ENCODE measurements at regions not wholly inside any gene's neighbourhood (a gene's known extent, or its start where the extent isn't known, plus 50 kb on each side); places are given as distances from the start of the nearest gene placed in this dataset.

DNA sequence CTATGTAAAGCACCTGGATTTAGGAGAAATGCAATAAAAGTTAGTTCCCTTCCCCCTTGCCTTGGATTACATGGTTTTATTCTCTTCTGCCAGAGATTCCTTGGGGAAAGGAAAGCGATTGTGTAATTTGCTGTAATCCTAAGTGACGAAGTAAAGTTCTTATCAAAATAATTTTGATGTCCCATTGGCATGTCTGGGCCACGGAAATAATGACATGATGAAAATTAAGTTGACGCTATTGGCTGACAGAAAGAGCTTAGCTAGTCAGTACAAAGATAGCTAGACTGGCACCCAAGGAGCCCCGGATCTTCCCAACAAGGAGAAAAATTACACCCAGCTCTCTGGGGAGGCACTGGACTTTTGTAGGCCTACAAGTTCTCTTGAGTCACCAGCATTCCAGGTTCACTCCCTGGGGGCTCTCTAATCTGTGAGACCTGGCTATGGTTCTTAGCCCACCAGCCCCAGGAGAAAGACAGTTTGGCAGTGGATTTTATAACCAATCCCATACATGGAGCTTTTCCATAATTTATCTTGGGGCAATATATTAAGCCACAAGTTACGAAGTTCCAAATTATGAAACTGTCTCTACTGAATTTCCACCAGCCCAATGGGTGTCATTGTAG, 59.9 kb downstream of the FOXA2 start:
- H3K9ac ChIP-seq (ENCODE audit: extremely low read depth, insufficient read length, low read length): no peak overlapping the region
- H3K56ac ChIP-seq (ENCODE audit: insufficient read length, low read depth, low read length): no peak overlapping the region
- H2AK5ac ChIP-seq (ENCODE audit: insufficient read length, low read length): no peak overlapping the region
- H3K4me3 Mint-ChIP-seq: no peak overlapping the region
- no peak overlapping the region for H2BK120ac ChIP-seq (ENCODE audit: low read depth, low read length, poor library complexity, severe bottlenecking)
- H4K5ac ChIP-seq (ENCODE audit: insufficient read length, low read depth, low read length): no peak overlapping the region
- H3K79me1 ChIP-seq (ENCODE audit: insufficient read depth, low read depth, low read length, poor library complexity, severe bottlenecking): no peaks in the 10 kb centered on the region
- H2AFZ ChIP-seq (ENCODE audit: low read length): no peak overlapping the region
- no CpG with 5 or more reads among the region's 6 CpGs for WGBS (ENCODE audit: extremely low coverage, insufficient read length, low lambda C conversion rate)
- no peak overlapping the region for H3T11ph ChIP-seq (ENCODE audit: low read length)
- no peak overlapping the region for H4K8ac ChIP-seq (replicated peaks; ENCODE audit: insufficient read length, low read depth, low read length)
- H3K23me2 ChIP-seq (ENCODE audit: insufficient read length, low read depth, low read length, poor library complexity, severe bottlenecking): no peaks in the 10 kb centered on the region
- no peak overlapping the region for H2BK20ac ChIP-seq (ENCODE audit: low read depth, low read length, poor library complexity, severe bottlenecking)
- no peak overlapping the region for H3K14ac ChIP-seq (ENCODE audit: insufficient read depth, low read length)
- H3K79me2 ChIP-seq (ENCODE audit: insufficient read depth, low read length): no peaks in the 10 kb centered on the region
- no peaks in the 10 kb centered on the region for H3K9me3 ChIP-seq (ENCODE audit: control insufficient read depth, low read depth, low read length)
- H3K4me2 ChIP-seq (ENCODE audit: insufficient read depth, insufficient read length, low read length): no peak overlapping the region
- H3K27me3 Mint-ChIP-seq (ENCODE audit: low read depth): peaks cover 42% of the 10 kb centered on the region
- H3K4me1 ChIP-seq (ENCODE audit: insufficient read depth, low read length): peaks cover 5% of the 10 kb centered on the region; the same call in 1 of the 2 replicates
- no peak overlapping the region for H2BK15ac ChIP-seq (ENCODE audit: low read depth, low read length)
- H3K27me3 ChIP-seq (ENCODE audit: insufficient read depth, low read length): no peaks in the 10 kb centered on the region
- H3K4ac ChIP-seq (ENCODE audit: low read depth, low read length): no peak overlapping the region
- no peaks in the 10 kb centered on the region for H3K36me3 Mint-ChIP-seq (ENCODE audit: insufficient read depth in 1 of 3, low read depth in 3 of 3)
- H3K4me1 Mint-ChIP-seq: peaks cover 7% of the 10 kb centered on the region in 2 experiments
- no peak for DNase-seq
- H3K27ac ChIP-seq (ENCODE audit: insufficient read length, low read depth, low read length): no peak overlapping the region
- H3K27ac Mint-ChIP-seq: no peak overlapping the region
- no peak overlapping the region for H4K91ac ChIP-seq (ENCODE audit: insufficient read length, low read depth, low read length)
- TF ChIP-seq, protein P1, sequence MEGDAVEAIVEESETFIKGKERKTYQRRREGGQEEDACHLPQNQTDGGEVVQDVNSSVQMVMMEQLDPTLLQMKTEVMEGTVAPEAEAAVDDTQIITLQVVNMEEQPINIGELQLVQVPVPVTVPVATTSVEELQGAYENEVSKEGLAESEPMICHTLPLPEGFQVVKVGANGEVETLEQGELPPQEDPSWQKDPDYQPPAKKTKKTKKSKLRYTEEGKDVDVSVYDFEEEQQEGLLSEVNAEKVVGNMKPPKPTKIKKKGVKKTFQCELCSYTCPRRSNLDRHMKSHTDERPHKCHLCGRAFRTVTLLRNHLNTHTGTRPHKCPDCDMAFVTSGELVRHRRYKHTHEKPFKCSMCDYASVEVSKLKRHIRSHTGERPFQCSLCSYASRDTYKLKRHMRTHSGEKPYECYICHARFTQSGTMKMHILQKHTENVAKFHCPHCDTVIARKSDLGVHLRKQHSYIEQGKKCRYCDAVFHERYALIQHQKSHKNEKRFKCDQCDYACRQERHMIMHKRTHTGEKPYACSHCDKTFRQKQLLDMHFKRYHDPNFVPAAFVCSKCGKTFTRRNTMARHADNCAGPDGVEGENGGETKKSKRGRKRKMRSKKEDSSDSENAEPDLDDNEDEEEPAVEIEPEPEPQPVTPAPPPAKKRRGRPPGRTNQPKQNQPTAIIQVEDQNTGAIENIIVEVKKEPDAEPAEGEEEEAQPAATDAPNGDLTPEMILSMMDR (conservative IDR thresholded peaks at IDR 0.05): no peak
- no peak overlapping the region for H3K18ac ChIP-seq (ENCODE audit: insufficient read length, low read depth, low read length)
- no peaks in the 10 kb centered on the region for H3K9me3 Mint-ChIP-seq
- no peaks in the 10 kb centered on the region for H4K20me1 ChIP-seq (ENCODE audit: control insufficient read depth, insufficient read depth, insufficient read length)
- H2BK5ac ChIP-seq (ENCODE audit: insufficient read length, low read length): no peak overlapping the region
- H3K23ac ChIP-seq (ENCODE audit: insufficient read length, low read depth, low read length): no peak overlapping the region
- H2BK12ac ChIP-seq (ENCODE audit: insufficient read length, low read depth, low read length): no peak overlapping the region

Measured in H9 (cell line).